HCT116 (cell line): ENCODE measurements at regions not wholly inside any gene's neighbourhood (a gene's known extent, or its start where the extent isn't known, plus 50 kb on each side); places are given as distances from the start of the nearest gene placed in this dataset.

Experiments
- ATAC-seq: fragments of 200-7000 bp; cut with Tn5 transposase; 2 replicates; pipeline ENCODE4 v1.9.1; 2020; ENCODE audit warnings: mild to moderate bottlenecking, moderate library complexity
- BruUV-seq: library from RNA; stranded (reverse); fragments of 400-500 nt; replicated peaks from 2 replicates; lab custom pipeline; 2021; lab: Mats Ljungman, UMichigan
- CTCF ChIA-PET: fragments of 300-600 bp; sonication (Branson Sonifier 250); formaldehyde crosslinking; loops from one replicate; lab custom pipeline; 2021; ENCODE audit warnings: antibody characterized with exemption; lab: Charles Lee
- POLR2A ChIA-PET: fragments of 300-600, 350-600 bp; sonication (Branson Sonifier 250); formaldehyde crosslinking; loops from one replicate; lab custom pipeline; 2021; ENCODE audit warnings: antibody characterized with exemption; lab: Charles Lee
- RAD21 ChIA-PET, 2 experiments: fragments of 300-600 bp; sonication (Branson Sonifier 250); formaldehyde crosslinking; loops; one replicate each; lab custom pipeline; 2023; ENCODE audit warnings: low total read pairs in 2 of 2; ENCODE audit not compliant: uncharacterized antibody in 2 of 2, unreplicated experiment in 2 of 2, low non-redundant PET in 1 of 2; lab: Charles Lee
- DNase-seq: peaks from one replicate; pipeline ENCODE4 v3.0.0-alpha.2; 2010; ENCODE audit warnings: low read depth, low spot score
- H2AFZ ChIP-seq: fragments of 200-600 bp; shearing (Covaris generic), sonication (generic); 2 replicates; pipeline ENCODE4 v1.6.1; 2017; ENCODE audit warnings: low read depth, mixed run types, mixed read lengths, antibody characterized with exemption, low read length; ENCODE audit not compliant: poor library complexity, severe bottlenecking
- H3K27ac ChIP-seq: 2 replicates; pipeline ENCODE4 v1.5.1; 2012; ENCODE audit warnings: low read depth, low read length
- H3K27me3 ChIP-seq: fragments of 200-600 bp; sonication (generic); 2 replicates; pipeline ENCODE4 v1.6.1; 2016; ENCODE audit warnings: mixed run types, low read length, mixed read lengths; ENCODE audit not compliant: insufficient read depth
- H3K36me3 ChIP-seq, 2 experiments: fragments of 200-500 bp in 1 of 2; fragments of 200-600 bp in 1 of 2; sonication (Bioruptor generic) in 1 of 2; sonication (generic) in 1 of 2; 2 replicates each; pipeline versions ENCODE4 v1.5.1 to v1.6.1; 2014 to 2016; ENCODE audit warnings: low read length in 2 of 2, inconsistent platforms in 1 of 2, mixed read lengths in 1 of 2, mixed run types in 1 of 2; ENCODE audit not compliant: insufficient read depth in 2 of 2, control insufficient read depth in 1 of 2
- H3K4me1 ChIP-seq, 2 experiments: fragments of 200-600 bp in 1 of 2; sonication (generic) in 1 of 2; 2 replicates each; pipeline versions ENCODE4 v1.5.1 to v1.6.1; 2012 to 2017; ENCODE audit warnings: low read length in 2 of 2, inconsistent platforms in 1 of 2, mild to moderate bottlenecking in 1 of 2, mixed read lengths in 1 of 2, mixed run types in 1 of 2, moderate library complexity in 1 of 2; ENCODE audit not compliant: insufficient read depth in 2 of 2, control insufficient read depth in 1 of 2
- H3K4me2 ChIP-seq: fragments of 200-600 bp; sonication (generic); 2 replicates; pipeline ENCODE4 v1.6.1; 2017; ENCODE audit warnings: mixed run types, low read length, mixed read lengths
- H3K4me3 ChIP-seq, 2 experiments: fragments of 200-600 bp in 1 of 2; sonication (generic) in 1 of 2; replicated peaks in 1 of 2; 2 replicates each; pipeline ENCODE4 v1.5.1; 2011 to 2016; ENCODE audit warnings: low read length in 2 of 2, control low read depth in 1 of 2, low read depth in 1 of 2, mild to moderate bottlenecking in 1 of 2, mixed read lengths in 1 of 2, mixed run types in 1 of 2
- H3K79me2 ChIP-seq: fragments of 200-600 bp; sonication (generic); 2 replicates; pipeline ENCODE4 v1.6.1; 2017; ENCODE audit warnings: mild to moderate bottlenecking, mixed run types, low read length, moderate library complexity, mixed read lengths; ENCODE audit not compliant: insufficient read depth
- H3K9ac ChIP-seq: fragments of 200-600 bp; sonication (generic); 2 replicates; pipeline ENCODE4 v1.6.1; 2016; ENCODE audit warnings: low read length, mixed read lengths
- H3K9me2 ChIP-seq: fragments of 200-600 bp; sonication (generic), shearing (Covaris generic); 2 replicates; pipeline ENCODE4 v1.6.1; 2017; ENCODE audit warnings: mixed run types, mild to moderate bottlenecking, moderate library complexity; ENCODE audit not compliant: insufficient read depth
- H3K9me3 ChIP-seq, 2 experiments: fragments of 200-500 bp in 1 of 2; fragments of 200-600 bp in 1 of 2; sonication (Bioruptor generic) in 1 of 2; sonication (generic) in 1 of 2; 2 replicates each; pipeline ENCODE4 v1.6.1; 2014 to 2017; ENCODE audit warnings: low read length in 2 of 2, mixed read lengths in 2 of 2, inconsistent platforms in 1 of 2, low read depth in 1 of 2, mild to moderate bottlenecking in 1 of 2, mixed run types in 1 of 2, moderate library complexity in 1 of 2; ENCODE audit not compliant: control insufficient read depth in 1 of 2, insufficient read depth in 1 of 2
- H4K20me1 ChIP-seq: fragments of 200-600 bp; sonication (generic), shearing (Covaris generic); 2 replicates; pipeline ENCODE4 v1.6.1; 2017; ENCODE audit warnings: mixed run types, mild to moderate bottlenecking, moderate library complexity; ENCODE audit not compliant: insufficient read depth
- ATF3 ChIP-seq: IDR thresholded peaks from 2 replicates; pipeline ENCODE4 v1.6.1; 2012
- EGR1 ChIP-seq: IDR thresholded peaks from 2 replicates; pipeline ENCODE4 v1.6.1; 2012; ENCODE audit warnings: low read depth
- ELF1 ChIP-seq: IDR thresholded peaks from 2 replicates; pipeline ENCODE4 v1.6.1; 2012; ENCODE audit warnings: low read depth, borderline replicate concordance
- EZH2phosphoT487 ChIP-seq: fragments of 200-600 bp; IDR thresholded peaks from 2 replicates; pipeline ENCODE4 v1.6.1; 2018; ENCODE audit warnings: antibody characterized with exemption, borderline replicate concordance
- FOSL1 ChIP-seq: IDR thresholded peaks from 2 replicates; pipeline ENCODE4 v1.6.1; 2012; ENCODE audit warnings: low read depth
- POLR2A ChIP-seq: IDR thresholded peaks from 2 replicates; pipeline ENCODE4 v1.7.0; 2011; ENCODE audit warnings: borderline replicate concordance; ENCODE audit not compliant: insufficient read depth, insufficient read length; ENCODE audit errors: extremely low read depth
- RAD21 ChIP-seq: IDR thresholded peaks from 2 replicates; pipeline ENCODE4 v1.6.1; 2012; ENCODE audit warnings: low read depth, mild to moderate bottlenecking
- SIN3A ChIP-seq: IDR thresholded peaks from 2 replicates; pipeline ENCODE4 v1.6.1; 2012; ENCODE audit warnings: low read depth
- YY1 ChIP-seq: IDR thresholded peaks from 2 replicates; pipeline ENCODE4 v1.6.1; 2011; ENCODE audit warnings: low read length, low read depth, moderate library complexity, mild to moderate bottlenecking; ENCODE audit not compliant: insufficient replicate concordance; ENCODE audit errors: extremely low read depth
- intact Hi-C: fragments of 100-400 bp; cut with micrococcal nuclease; formaldehyde crosslinking; loops from 2 replicates; pipeline ENCODE4 v1.10.0; 2022
- TF ChIP-seq, protein P1 (sequence below), 3 experiments: fragments of 200-600 bp in 1 of 3; sonication (generic) in 1 of 3; IDR thresholded peaks in 2 of 3; conservative IDR thresholded peaks in 1 of 3; 2 replicates each; pipeline ENCODE4 v1.5.1; 2012 to 2017; ENCODE audit warnings: low read depth in 2 of 3, low read length in 2 of 3, antibody characterized with exemption in 1 of 3, borderline replicate concordance in 1 of 3, control low read depth in 1 of 3, mild to moderate bottlenecking in 1 of 3, mixed read lengths in 1 of 3, mixed run types in 1 of 3, moderate library complexity in 1 of 3; ENCODE audit not compliant: insufficient read depth in 1 of 3
- TF ChIP-seq, protein P2 (sequence below): IDR thresholded peaks from 2 replicates; pipeline ENCODE4 v1.6.1; 2012

DNA sequence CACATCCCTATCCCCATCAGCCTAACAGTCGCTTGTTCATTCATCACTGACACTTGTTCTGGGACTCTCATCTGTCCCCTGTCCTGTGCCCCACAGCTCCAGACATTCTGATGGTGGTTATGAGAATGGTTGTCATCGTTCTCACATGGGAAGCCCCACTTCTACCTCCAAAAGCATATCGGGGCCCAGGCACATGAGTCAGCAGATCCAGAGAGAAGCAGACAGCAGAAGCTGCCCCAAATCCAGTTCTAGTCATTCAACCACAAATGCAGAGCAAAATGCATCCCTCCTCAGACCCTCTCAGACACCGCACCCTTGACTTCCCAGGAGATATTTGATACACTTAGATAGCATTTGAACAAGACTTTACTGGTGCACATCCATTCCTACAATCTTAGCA lies 106.0 kb downstream of the FOXF2 start:
- H2AFZ ChIP-seq, result no peak overlapping the region
- TF ChIP-seq EGR1 (no peak), YY1 (no peak), RAD21 (no peak), SIN3A (no peak), FOSL1 (no peak), ATF3 (no peak)
- TF ChIP-seq, protein P1, sequence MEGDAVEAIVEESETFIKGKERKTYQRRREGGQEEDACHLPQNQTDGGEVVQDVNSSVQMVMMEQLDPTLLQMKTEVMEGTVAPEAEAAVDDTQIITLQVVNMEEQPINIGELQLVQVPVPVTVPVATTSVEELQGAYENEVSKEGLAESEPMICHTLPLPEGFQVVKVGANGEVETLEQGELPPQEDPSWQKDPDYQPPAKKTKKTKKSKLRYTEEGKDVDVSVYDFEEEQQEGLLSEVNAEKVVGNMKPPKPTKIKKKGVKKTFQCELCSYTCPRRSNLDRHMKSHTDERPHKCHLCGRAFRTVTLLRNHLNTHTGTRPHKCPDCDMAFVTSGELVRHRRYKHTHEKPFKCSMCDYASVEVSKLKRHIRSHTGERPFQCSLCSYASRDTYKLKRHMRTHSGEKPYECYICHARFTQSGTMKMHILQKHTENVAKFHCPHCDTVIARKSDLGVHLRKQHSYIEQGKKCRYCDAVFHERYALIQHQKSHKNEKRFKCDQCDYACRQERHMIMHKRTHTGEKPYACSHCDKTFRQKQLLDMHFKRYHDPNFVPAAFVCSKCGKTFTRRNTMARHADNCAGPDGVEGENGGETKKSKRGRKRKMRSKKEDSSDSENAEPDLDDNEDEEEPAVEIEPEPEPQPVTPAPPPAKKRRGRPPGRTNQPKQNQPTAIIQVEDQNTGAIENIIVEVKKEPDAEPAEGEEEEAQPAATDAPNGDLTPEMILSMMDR (IDR thresholded peaks at IDR 0.05 in 2 of 3, conservative IDR thresholded peaks at IDR 0.05 in 1 of 3; ENCODE audit: borderline replicate concordance in 1 of 3, insufficient read depth in 1 of 3, low read depth in 2 of 3, low read length in 2 of 3), result no peak
- ChIA-PET CTCF (no interaction called here), POLR2A (no interaction called here), RAD21 (no interaction called here)
- no peaks in the 10 kb centered on the region for H3K27me3 ChIP-seq
- no peak overlapping the region for H3K27ac ChIP-seq
- no peaks in the 10 kb centered on the region for H3K9me3 ChIP-seq
- no peak overlapping the region for H3K4me3 ChIP-seq
- H4K20me1 ChIP-seq, result no peaks in the 10 kb centered on the region
- H3K9ac ChIP-seq, result no peak overlapping the region
- H3K4me1 ChIP-seq, result no peaks in the 10 kb centered on the region
- BruUV-seq, result no TSS peak
- intact Hi-C loops, result no loop called here
- H3K9me2 ChIP-seq, result no peaks in the 10 kb centered on the region
- no peak for ATAC-seq
- DNase-seq, result no peak
- H3K36me3 ChIP-seq, result no peaks in the 10 kb centered on the region
- no peak overlapping the region for H3K4me2 ChIP-seq
- H3K79me2 ChIP-seq, result no peaks in the 10 kb centered on the region

DNA sequence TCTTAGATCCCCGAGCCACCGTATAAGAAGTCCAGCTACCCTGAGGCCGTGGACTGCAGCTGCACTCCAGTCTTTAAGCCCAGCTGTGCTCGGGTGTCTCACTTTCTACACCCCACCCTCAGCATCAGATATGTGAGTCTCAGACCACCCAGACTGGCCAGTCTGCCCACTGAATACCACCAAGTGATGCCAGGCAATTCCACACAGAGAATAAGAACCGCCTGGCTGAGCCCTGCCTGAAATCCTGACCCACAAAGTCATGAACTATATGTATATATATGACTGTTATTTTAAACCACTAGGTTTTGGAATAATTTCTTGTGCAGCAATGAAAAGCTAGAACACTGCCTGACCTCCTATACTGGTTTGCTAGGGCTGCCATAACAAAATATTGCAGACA lies 106.7 kb downstream of the FOXF2 start:
- ChIA-PET RAD21 (no interaction called here), CTCF (no interaction called here)

More for the DNA sequence above, 106.7 kb downstream of the FOXF2 start:
- no peaks in the 10 kb centered on the region for H3K9me2 ChIP-seq
- no TSS peak for BruUV-seq
- H3K4me1 ChIP-seq, result no peaks in the 10 kb centered on the region
- intact Hi-C loops, result no loop called here
- no peak overlapping the region for H3K4me2 ChIP-seq
- no peaks in the 10 kb centered on the region for H3K9me3 ChIP-seq
- POLR2A ChIA-PET, result no interaction called here
- H3K9ac ChIP-seq, result no peak overlapping the region
- ATAC-seq (no peak), DNase-seq (no peak)
- no peaks in the 10 kb centered on the region for H3K27me3 ChIP-seq
- TF ChIP-seq, protein P2, sequence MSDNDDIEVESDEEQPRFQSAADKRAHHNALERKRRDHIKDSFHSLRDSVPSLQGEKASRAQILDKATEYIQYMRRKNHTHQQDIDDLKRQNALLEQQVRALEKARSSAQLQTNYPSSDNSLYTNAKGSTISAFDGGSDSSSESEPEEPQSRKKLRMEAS, result no peak
- TF ChIP-seq ELF1, result no peak
- no peak for TF ChIP-seq ATF3
- no peak for TF ChIP-seq POLR2A
- TF ChIP-seq FOSL1, result no peak
- no peak for TF ChIP-seq EZH2phosphoT487
- H4K20me1 ChIP-seq, result no peaks in the 10 kb centered on the region
- no peak overlapping the region for H3K27ac ChIP-seq
- H3K36me3 ChIP-seq, result no peaks in the 10 kb centered on the region
- H3K4me3 ChIP-seq, result no peak overlapping the region
- no peaks in the 10 kb centered on the region for H3K79me2 ChIP-seq
- H2AFZ ChIP-seq, result no peak overlapping the region
